ENCODE measurements at regions not wholly inside any gene's neighbourhood (a gene's known extent, or its start where the extent isn't known, plus 50 kb on each side); places are given as distances from the start of the nearest gene placed in this dataset.

- Histone ChIP-seq H3K36me3 (no peaks in the 10 kb centered on the region), H3K27me3 (no peaks in the 10 kb centered on the region), H3K27ac (no peak overlapping the region), H3K4me1 (ENCODE audit: insufficient read depth) (peaks cover 3% of the 10 kb centered on the region), H3K4me3 (no peak overlapping the region), H3K9me3 (no peaks in the 10 kb centered on the region)
- WGBS, 3 donors, result 84 to 86% (median 84%) methylated on average over 6 of the region's 6 CpGs
- DNase-seq, result no peak
- intact Hi-C loops (cut with DNase I), result no loop called here
- TF ChIP-seq CTCF (IDR thresholded peaks at IDR 0.05), result no peak
- TF ChIP-seq POLR2A (IDR thresholded peaks at IDR 0.05), result no peak
- TF ChIP-seq EP300 (IDR thresholded peaks at IDR 0.05), result no peak
Observed at GRCh38 chr10:3848005-3848774, 63.2 kb upstream of the KLF6 start.

GRCh38 chr10:3846736-3847135 is 61.7 kb upstream of the KLF6 start:
- Histone ChIP-seq H3K27me3 (no peaks in the 10 kb centered on the region), H3K27ac (no peak overlapping the region), H3K4me3 (no peak overlapping the region), H3K36me3 (no peaks in the 10 kb centered on the region), H3K4me1 (ENCODE audit: insufficient read depth) (no peaks in the 10 kb centered on the region), H3K9me3 (no peaks in the 10 kb centered on the region)
- intact Hi-C loops (cut with DNase I), result no loop called here
- TF ChIP-seq CTCF (IDR thresholded peaks at IDR 0.05) (no peak), POLR2A (IDR thresholded peaks at IDR 0.05) (no peak), EP300 (IDR thresholded peaks at IDR 0.05) (no peak)
- 96% methylated on average over 3 of the region's 3 CpGs for WGBS, 3 donors
- DNase-seq, result no peak

GRCh38 chr10:3844491-3845025 is 59.5 kb upstream of the KLF6 start:
- Histone ChIP-seq H3K36me3 (no peaks in the 10 kb centered on the region), H3K27ac (no peak overlapping the region), H3K4me3 (no peak overlapping the region), H3K4me1 (ENCODE audit: insufficient read depth) (no peaks in the 10 kb centered on the region), H3K27me3 (no peaks in the 10 kb centered on the region), H3K9me3 (no peaks in the 10 kb centered on the region)
- no peak for DNase-seq
- intact Hi-C loops (cut with DNase I), result no loop called here
- 51 to 95% (median 95%) methylated on average over 1 of the region's 1 CpG for WGBS, 3 donors
- TF ChIP-seq CTCF (IDR thresholded peaks at IDR 0.05) (no peak), POLR2A (IDR thresholded peaks at IDR 0.05) (no peak), EP300 (IDR thresholded peaks at IDR 0.05) (no peak)

GRCh38 chr10:3838460-3839437 is 53.7 kb upstream of the KLF6 start:
- Histone ChIP-seq H3K4me1 (ENCODE audit: insufficient read depth) (no peaks in the 10 kb centered on the region), H3K4me3 (no peak overlapping the region), H3K36me3 (no peaks in the 10 kb centered on the region), H3K9me3 (no peaks in the 10 kb centered on the region), H3K27ac (no peak overlapping the region), H3K27me3 (no peaks in the 10 kb centered on the region)
- TF ChIP-seq POLR2A (IDR thresholded peaks at IDR 0.05) (no peak), EP300 (IDR thresholded peaks at IDR 0.05) (no peak), CTCF (IDR thresholded peaks at IDR 0.05) (no peak)
- DNase-seq, result no peak
- WGBS, 3 donors, result 93 to 95% (median 94%) methylated on average over 14 of the region's 14 CpGs
- intact Hi-C loops (cut with DNase I), result no loop called here
